HCT116 (cell line): ENCODE measurements at regions not wholly inside any gene's neighbourhood (a gene's known extent, or its start where the extent isn't known, plus 50 kb on each side); places are given as distances from the start of the nearest gene placed in this dataset.

ENCODE experiments used
- CEBPB ChIP-seq: IDR thresholded peaks from 2 replicates; pipeline ENCODE4 v1.6.1; 2012; ENCODE audit warnings: low read depth
- CTCF ChIP-seq, 3 experiments: fragments of 200-600 bp in 1 of 3; sonication (generic) in 1 of 3; IDR thresholded peaks in 2 of 3; conservative IDR thresholded peaks in 1 of 3; 2 replicates each; pipeline ENCODE4 v1.5.1; 2012 to 2017; ENCODE audit warnings: low read depth in 2 of 3, low read length in 2 of 3, antibody characterized with exemption in 1 of 3, borderline replicate concordance in 1 of 3, control low read depth in 1 of 3, mild to moderate bottlenecking in 1 of 3, mixed read lengths in 1 of 3, mixed run types in 1 of 3, moderate library complexity in 1 of 3; ENCODE audit not compliant: insufficient read depth in 1 of 3
- POLR2A ChIP-seq: IDR thresholded peaks from 2 replicates; pipeline ENCODE4 v1.7.0; 2011; ENCODE audit warnings: borderline replicate concordance; ENCODE audit not compliant: insufficient read depth, insufficient read length; ENCODE audit errors: extremely low read depth
- TCF7L2 ChIP-seq: IDR thresholded peaks from 2 replicates; pipeline ENCODE4 v1.7.0; 2011; ENCODE audit warnings: borderline replicate concordance, inconsistent platforms; ENCODE audit not compliant: insufficient read depth, insufficient read length; ENCODE audit errors: extremely low read depth

- TF ChIP-seq POLR2A (no peak), TCF7L2 (no peak), CEBPB (no peak), CTCF (IDR thresholded peaks at IDR 0.05 in 2 of 3, conservative IDR thresholded peaks at IDR 0.05 in 1 of 3; ENCODE audit: borderline replicate concordance in 1 of 3, insufficient read depth in 1 of 3, low read depth in 2 of 3, low read length in 2 of 3) (no peak)
These were observed 527.5 kb upstream of the ST8SIA4 start for GRCh38 chr5:101430551-101430950.
